ENCODE measurements at regions not wholly inside any gene's neighbourhood (a gene's known extent, or its start where the extent isn't known, plus 50 kb on each side); places are given as distances from the start of the nearest gene placed in this dataset.

GRCh38 chr5:96125231-96125891 is 163.7 kb upstream of the ELL2 start:
- Histone ChIP-seq H2AFZ (no peak overlapping the region), H4K20me1 (ENCODE audit: insufficient read depth) (no peaks in the 10 kb centered on the region), H3K9me3 (ENCODE audit: insufficient read depth, low read depth) (no peaks in the 10 kb centered on the region), H3K27ac (no peak overlapping the region), H3F3A (ENCODE audit: insufficient read depth, low read depth) (no peaks in the 10 kb centered on the region), H3K27me3 (ENCODE audit: insufficient read depth, low read depth) (no peaks in the 10 kb centered on the region), H3K79me2 (ENCODE audit: low read depth) (no peaks in the 10 kb centered on the region), H3K36me3 (ENCODE audit: low read depth) (no peaks in the 10 kb centered on the region), H3K4me1 (replicated peaks; ENCODE audit: insufficient read depth) (no peaks in the 10 kb centered on the region), H3K9me2 (ENCODE audit: insufficient read depth) (peaks cover 4% of the 10 kb centered on the region; the same call in 1 of the 2 replicates), H3K4me3 (no peak overlapping the region), H3K4me2 (no peak overlapping the region)
- POLR2A ChIA-PET (ENCODE audit: unreplicated experiment) = no interaction called here
- TF ChIP-seq EZH2 (IDR thresholded peaks at IDR 0.05; ENCODE audit: low read depth) (no peak), CTCF (conservative IDR thresholded peaks at IDR 0.05) (no peak)
- no TSS peak for BruUV-seq (replicated peaks)
- DNase-seq = no peak
- CTCF ChIA-PET = no interaction called here
- intact Hi-C loops (cut with micrococcal nuclease; ENCODE audit: unreplicated experiment) = no loop called here

GRCh38 chr5:96124589-96124988 is 162.9 kb upstream of the ELL2 start:
- Histone ChIP-seq H3K27ac (no peak overlapping the region), H3K4me3 (no peak overlapping the region), H3K9me3 (ENCODE audit: insufficient read depth, low read depth) (no peaks in the 10 kb centered on the region), H3K27me3 (ENCODE audit: insufficient read depth, low read depth) (no peaks in the 10 kb centered on the region), H3F3A (ENCODE audit: insufficient read depth, low read depth) (no peaks in the 10 kb centered on the region), H3K36me3 (ENCODE audit: low read depth) (no peaks in the 10 kb centered on the region), H3K4me1 (replicated peaks; ENCODE audit: insufficient read depth) (no peaks in the 10 kb centered on the region), H2AFZ (no peak overlapping the region), H3K9me2 (ENCODE audit: insufficient read depth) (peaks cover 4% of the 10 kb centered on the region; the same call in 1 of the 2 replicates), H3K4me2 (no peak overlapping the region), H3K79me2 (ENCODE audit: low read depth) (no peaks in the 10 kb centered on the region), H4K20me1 (ENCODE audit: insufficient read depth) (no peaks in the 10 kb centered on the region)
- POLR2A ChIA-PET (ENCODE audit: unreplicated experiment) = no interaction called here
- TF ChIP-seq CTCF (conservative IDR thresholded peaks at IDR 0.05) (no peak), EZH2 (IDR thresholded peaks at IDR 0.05; ENCODE audit: low read depth) (no peak)
- intact Hi-C loops (cut with micrococcal nuclease; ENCODE audit: unreplicated experiment) = no loop called here
- no peak for DNase-seq
- CTCF ChIA-PET = no interaction called here
- no TSS peak for BruUV-seq (replicated peaks)

GRCh38 chr5:96123418-96123817 is 161.8 kb upstream of the ELL2 start:
- no peaks in the 10 kb centered on the region for H3K4me1 ChIP-seq (replicated peaks; ENCODE audit: insufficient read depth)
- intact Hi-C loops (cut with micrococcal nuclease; ENCODE audit: unreplicated experiment) = no loop called here
- ChIA-PET CTCF (no interaction called here), POLR2A (ENCODE audit: unreplicated experiment) (no interaction called here)
- DNase-seq = no peak
- no peaks in the 10 kb centered on the region for H4K20me1 ChIP-seq (ENCODE audit: insufficient read depth)
- H3K36me3 ChIP-seq (ENCODE audit: low read depth) = no peaks in the 10 kb centered on the region
- H3K4me3 ChIP-seq = no peak overlapping the region
- BruUV-seq (replicated peaks) = no TSS peak
- no peaks in the 10 kb centered on the region for H3K9me3 ChIP-seq (ENCODE audit: insufficient read depth, low read depth)
- no peaks in the 10 kb centered on the region for H3K27me3 ChIP-seq (ENCODE audit: insufficient read depth, low read depth)
- no peak overlapping the region for H3K4me2 ChIP-seq
- H3K79me2 ChIP-seq (ENCODE audit: low read depth) = no peaks in the 10 kb centered on the region
- TF ChIP-seq EZH2 (IDR thresholded peaks at IDR 0.05; ENCODE audit: low read depth) = no peak
- TF ChIP-seq CTCF (conservative IDR thresholded peaks at IDR 0.05) = no peak
- H3F3A ChIP-seq (ENCODE audit: insufficient read depth, low read depth) = no peaks in the 10 kb centered on the region
- no peak overlapping the region for H3K27ac ChIP-seq
- H3K9me2 ChIP-seq (ENCODE audit: insufficient read depth) = peaks cover 4% of the 10 kb centered on the region; the same call in 1 of the 2 replicates
- H2AFZ ChIP-seq = no peak overlapping the region
